ENCODE measurements at regions not wholly inside any gene's neighbourhood (a gene's known extent, or its start where the extent isn't known, plus 50 kb on each side); places are given as distances from the start of the nearest gene placed in this dataset.

GRCh38 chr1:170791941-170792340 is 128.0 kb downstream of the PRRX1 start:
- Histone ChIP-seq H3K36me3 (ENCODE audit: insufficient read depth, low read length) (no peaks in the 10 kb centered on the region), H4K20me1 (ENCODE audit: insufficient read depth, low read length, poor library complexity, severe bottlenecking) (no peaks in the 10 kb centered on the region), H3K9me2 (replicated peaks; ENCODE audit: low read depth, low read length) (no peaks in the 10 kb centered on the region), H3F3A (ENCODE audit: low read depth) (no peaks in the 10 kb centered on the region), H3K79me2 (ENCODE audit: insufficient read depth, low read length) (no peaks in the 10 kb centered on the region), H3K9ac (ENCODE audit: low read depth, low read length, poor library complexity, severe bottlenecking) (no peak overlapping the region), H3K9me3 (ENCODE audit: insufficient read depth, low read depth, low read length) (no peaks in the 10 kb centered on the region), H3K27me3 (ENCODE audit: insufficient read depth, low read length, poor library complexity, severe bottlenecking) (no peaks in the 10 kb centered on the region), H3K4me3 (ENCODE audit: low read length, poor library complexity, severe bottlenecking) (no peak overlapping the region), H3K4me1 (ENCODE audit: insufficient read depth, low read length, poor library complexity, severe bottlenecking) (no peaks in the 10 kb centered on the region), H2AFZ (ENCODE audit: low read length) (no peak overlapping the region), H3K4me2 (ENCODE audit: low read depth, low read length, poor library complexity, severe bottlenecking) (no peak overlapping the region)
- TF ChIP-seq CTCF (conservative IDR thresholded peaks at IDR 0.05; ENCODE audit: low read length) = no peak
- TF ChIP-seq EZH2phosphoT487 (IDR thresholded peaks at IDR 0.05; ENCODE audit: borderline replicate concordance) = no peak

GRCh38 chr1:170800265-170800664 is 135.1 kb upstream of the MROH9 start:
- TF ChIP-seq EZH2phosphoT487 (IDR thresholded peaks at IDR 0.05; ENCODE audit: borderline replicate concordance) (no peak), CTCF (conservative IDR thresholded peaks at IDR 0.05; ENCODE audit: low read length) (no peak)
- Histone ChIP-seq H3F3A (ENCODE audit: low read depth) (no peaks in the 10 kb centered on the region), H2AFZ (ENCODE audit: low read length) (no peak overlapping the region), H3K36me3 (ENCODE audit: insufficient read depth, low read length) (no peaks in the 10 kb centered on the region), H3K9me3 (ENCODE audit: insufficient read depth, low read depth, low read length) (no peaks in the 10 kb centered on the region), H3K27me3 (ENCODE audit: insufficient read depth, low read length, poor library complexity, severe bottlenecking) (no peaks in the 10 kb centered on the region), H4K20me1 (ENCODE audit: insufficient read depth, low read length, poor library complexity, severe bottlenecking) (no peaks in the 10 kb centered on the region), H3K79me2 (ENCODE audit: insufficient read depth, low read length) (no peaks in the 10 kb centered on the region), H3K9ac (ENCODE audit: low read depth, low read length, poor library complexity, severe bottlenecking) (no peak overlapping the region), H3K4me3 (ENCODE audit: low read length, poor library complexity, severe bottlenecking) (no peak overlapping the region), H3K9me2 (replicated peaks; ENCODE audit: low read depth, low read length) (no peaks in the 10 kb centered on the region), H3K4me2 (ENCODE audit: low read depth, low read length, poor library complexity, severe bottlenecking) (no peak overlapping the region), H3K4me1 (ENCODE audit: insufficient read depth, low read length, poor library complexity, severe bottlenecking) (no peaks in the 10 kb centered on the region)

- Histone ChIP-seq H2AFZ (ENCODE audit: low read length) (no peak overlapping the region), H3K9me2 (replicated peaks; ENCODE audit: low read depth, low read length) (no peaks in the 10 kb centered on the region), H3K9ac (ENCODE audit: low read depth, low read length, poor library complexity, severe bottlenecking) (no peak overlapping the region), H3K9me3 (ENCODE audit: insufficient read depth, low read depth, low read length) (no peaks in the 10 kb centered on the region), H3F3A (ENCODE audit: low read depth) (no peaks in the 10 kb centered on the region), H3K4me1 (ENCODE audit: insufficient read depth, low read length, poor library complexity, severe bottlenecking) (no peaks in the 10 kb centered on the region), H3K4me3 (ENCODE audit: low read length, poor library complexity, severe bottlenecking) (no peak overlapping the region), H3K4me2 (ENCODE audit: low read depth, low read length, poor library complexity, severe bottlenecking) (no peak overlapping the region), H3K79me2 (ENCODE audit: insufficient read depth, low read length) (no peaks in the 10 kb centered on the region), H3K27me3 (ENCODE audit: insufficient read depth, low read length, poor library complexity, severe bottlenecking) (no peaks in the 10 kb centered on the region), H4K20me1 (ENCODE audit: insufficient read depth, low read length, poor library complexity, severe bottlenecking) (no peaks in the 10 kb centered on the region), H3K36me3 (ENCODE audit: insufficient read depth, low read length) (no peaks in the 10 kb centered on the region)
- TF ChIP-seq CTCF (conservative IDR thresholded peaks at IDR 0.05; ENCODE audit: low read length) = no peak
- TF ChIP-seq EZH2phosphoT487 (IDR thresholded peaks at IDR 0.05; ENCODE audit: borderline replicate concordance) = no peak
These were observed 134.5 kb upstream of the MROH9 start for GRCh38 chr1:170800812-170801211.

Measured in Loucy (cell line).